MM.1S (cell line): ENCODE measurements at regions not wholly inside any gene's neighbourhood (a gene's known extent, or its start where the extent isn't known, plus 50 kb on each side); places are given as distances from the start of the nearest gene placed in this dataset.

Experiments used
- EZH2 ChIP-seq: fragments of 300-600 bp; sonication (generic); optimal IDR thresholded peaks from 2 replicates; pipeline ENCODE3; 2017; ENCODE audit warnings: low read depth, mild to moderate bottlenecking, antibody characterized with exemption, low read length, mixed read lengths
- EZH2phosphoT487 ChIP-seq: fragments of 300-600 bp; sonication (generic); IDR thresholded peaks from 2 replicates; pipeline ENCODE4 v1.6.1; 2018; ENCODE audit warnings: antibody characterized with exemption, low read length
- TF ChIP-seq, protein P1 (sequence below): fragments of 300-600 bp; sonication (generic); IDR thresholded peaks from 2 replicates; pipeline ENCODE4 v1.5.1; 2016; ENCODE audit warnings: antibody characterized with exemption, low read length, mixed read lengths

DNA sequence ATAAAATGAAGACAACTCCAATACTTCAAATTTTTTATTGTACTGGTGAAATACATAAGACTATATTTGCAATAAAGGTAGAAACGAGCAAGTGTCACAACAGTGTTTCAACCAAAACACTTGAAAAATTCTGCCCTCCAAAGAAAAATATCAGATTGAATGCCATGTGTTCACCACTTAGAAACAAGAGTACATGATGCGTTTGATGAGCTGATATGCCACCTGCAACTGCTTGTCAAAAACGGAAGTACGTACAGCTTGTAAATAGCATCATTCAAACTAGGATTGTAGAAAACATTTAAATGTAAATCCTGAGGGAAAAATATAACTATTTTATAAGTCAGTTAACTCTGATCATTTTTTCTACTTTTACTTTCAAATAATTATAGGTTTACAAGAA is 276.1 kb downstream of the ANTXR2 start:
- TF ChIP-seq, protein P1, sequence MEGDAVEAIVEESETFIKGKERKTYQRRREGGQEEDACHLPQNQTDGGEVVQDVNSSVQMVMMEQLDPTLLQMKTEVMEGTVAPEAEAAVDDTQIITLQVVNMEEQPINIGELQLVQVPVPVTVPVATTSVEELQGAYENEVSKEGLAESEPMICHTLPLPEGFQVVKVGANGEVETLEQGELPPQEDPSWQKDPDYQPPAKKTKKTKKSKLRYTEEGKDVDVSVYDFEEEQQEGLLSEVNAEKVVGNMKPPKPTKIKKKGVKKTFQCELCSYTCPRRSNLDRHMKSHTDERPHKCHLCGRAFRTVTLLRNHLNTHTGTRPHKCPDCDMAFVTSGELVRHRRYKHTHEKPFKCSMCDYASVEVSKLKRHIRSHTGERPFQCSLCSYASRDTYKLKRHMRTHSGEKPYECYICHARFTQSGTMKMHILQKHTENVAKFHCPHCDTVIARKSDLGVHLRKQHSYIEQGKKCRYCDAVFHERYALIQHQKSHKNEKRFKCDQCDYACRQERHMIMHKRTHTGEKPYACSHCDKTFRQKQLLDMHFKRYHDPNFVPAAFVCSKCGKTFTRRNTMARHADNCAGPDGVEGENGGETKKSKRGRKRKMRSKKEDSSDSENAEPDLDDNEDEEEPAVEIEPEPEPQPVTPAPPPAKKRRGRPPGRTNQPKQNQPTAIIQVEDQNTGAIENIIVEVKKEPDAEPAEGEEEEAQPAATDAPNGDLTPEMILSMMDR: no peak
- no peak for TF ChIP-seq EZH2
- TF ChIP-seq EZH2phosphoT487: no peak
